Breast epithelium (tissue), 3 donors: ENCODE measurements at regions not wholly inside any gene's neighbourhood (a gene's known extent, or its start where the extent isn't known, plus 50 kb on each side); places are given as distances from the start of the nearest gene placed in this dataset.

Experiments
- POLR2A ChIP-seq: fragments of 450-650 bp; IDR thresholded peaks from one replicate; pipeline ENCODE4 v1.6.1; 2016; ENCODE audit warnings: antibody characterized with exemption, mild to moderate bottlenecking, moderate library complexity
- TF ChIP-seq, protein P1 (sequence below), 3 donors: fragments of 450-650 bp; IDR thresholded peaks; one replicate each; pipeline ENCODE4 v1.5.1; 2016 to 2017; ENCODE audit warnings: antibody characterized with exemption in 3 of 3, mild to moderate bottlenecking in 3 of 3, moderate library complexity in 3 of 3

DNA sequence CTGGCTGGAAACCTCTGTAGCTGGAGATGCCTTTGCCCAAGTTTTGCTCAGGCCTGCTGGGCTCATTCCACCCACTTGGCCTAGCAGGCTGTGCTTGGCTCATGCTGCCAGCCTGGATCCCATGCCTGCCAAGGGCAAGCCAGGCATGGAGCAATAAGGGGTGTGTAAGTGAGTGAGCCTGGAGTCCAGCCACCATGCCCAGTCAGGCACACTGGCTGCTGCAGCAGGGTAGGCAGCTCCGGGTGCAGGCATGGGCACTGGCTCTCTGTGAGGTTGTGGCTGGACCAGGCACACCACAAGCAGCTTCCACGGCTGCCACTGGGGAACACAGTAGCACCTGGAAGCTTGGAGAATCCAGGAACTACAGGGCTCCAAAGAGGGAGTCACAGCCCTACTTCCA lies 147.7 kb upstream of the HS6ST1 start:
- TF ChIP-seq, protein P1, sequence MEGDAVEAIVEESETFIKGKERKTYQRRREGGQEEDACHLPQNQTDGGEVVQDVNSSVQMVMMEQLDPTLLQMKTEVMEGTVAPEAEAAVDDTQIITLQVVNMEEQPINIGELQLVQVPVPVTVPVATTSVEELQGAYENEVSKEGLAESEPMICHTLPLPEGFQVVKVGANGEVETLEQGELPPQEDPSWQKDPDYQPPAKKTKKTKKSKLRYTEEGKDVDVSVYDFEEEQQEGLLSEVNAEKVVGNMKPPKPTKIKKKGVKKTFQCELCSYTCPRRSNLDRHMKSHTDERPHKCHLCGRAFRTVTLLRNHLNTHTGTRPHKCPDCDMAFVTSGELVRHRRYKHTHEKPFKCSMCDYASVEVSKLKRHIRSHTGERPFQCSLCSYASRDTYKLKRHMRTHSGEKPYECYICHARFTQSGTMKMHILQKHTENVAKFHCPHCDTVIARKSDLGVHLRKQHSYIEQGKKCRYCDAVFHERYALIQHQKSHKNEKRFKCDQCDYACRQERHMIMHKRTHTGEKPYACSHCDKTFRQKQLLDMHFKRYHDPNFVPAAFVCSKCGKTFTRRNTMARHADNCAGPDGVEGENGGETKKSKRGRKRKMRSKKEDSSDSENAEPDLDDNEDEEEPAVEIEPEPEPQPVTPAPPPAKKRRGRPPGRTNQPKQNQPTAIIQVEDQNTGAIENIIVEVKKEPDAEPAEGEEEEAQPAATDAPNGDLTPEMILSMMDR (IDR thresholded peaks at IDR 0.05), result no peak
- TF ChIP-seq POLR2A, result no peak
